ENCODE measurements at regions not wholly inside any gene's neighbourhood (a gene's known extent, or its start where the extent isn't known, plus 50 kb on each side); places are given as distances from the start of the nearest gene placed in this dataset.
"Not testable (repeated sequence)": the region's sequence is repeated elsewhere in the genome, so short reads cannot be mapped to it uniquely, and the experiment has no call there.

DNA sequence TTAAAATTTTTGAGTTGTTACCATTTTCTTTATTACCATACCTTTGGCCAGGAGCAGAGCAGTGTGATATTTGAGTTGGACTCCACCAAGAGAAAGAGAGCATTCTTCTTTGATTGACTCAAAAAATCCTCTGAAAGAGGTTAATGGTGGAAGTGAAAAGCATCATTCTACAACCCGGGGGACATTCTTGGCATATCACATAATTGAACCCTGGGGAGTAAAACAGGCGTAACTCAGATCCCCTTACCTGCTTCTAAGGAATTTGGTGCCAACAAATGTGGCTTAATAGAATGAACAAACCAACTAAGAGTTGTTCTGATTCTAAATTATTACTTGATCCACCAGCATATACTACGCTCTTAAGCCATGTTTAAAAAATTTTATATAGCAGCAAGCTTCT, 351.1 kb upstream of the DEPDC1 start:
- no peak for DNase-seq (ENCODE audit: low read depth)

DNA sequence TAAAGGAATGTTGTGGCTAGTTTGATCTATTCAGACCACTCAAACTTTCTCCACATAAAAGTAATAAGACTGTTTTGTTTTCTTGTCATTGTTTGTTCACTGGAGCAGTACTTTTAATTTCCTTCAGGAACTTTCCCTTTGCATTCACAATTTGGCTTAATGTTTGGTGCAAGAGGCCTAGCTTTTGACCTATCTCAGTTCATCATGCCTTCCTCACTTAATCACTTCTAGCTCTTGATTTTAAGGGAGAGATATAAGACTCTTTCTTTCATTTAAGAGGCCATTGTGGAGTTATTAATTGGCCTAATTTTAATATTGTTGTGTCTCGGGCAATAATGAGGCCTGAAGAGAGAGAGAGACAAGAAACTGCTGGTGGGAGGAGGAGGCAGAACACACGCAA, 371.7 kb upstream of the DEPDC1 start:
- DNase-seq (ENCODE audit: low read depth), result no peak

DNA sequence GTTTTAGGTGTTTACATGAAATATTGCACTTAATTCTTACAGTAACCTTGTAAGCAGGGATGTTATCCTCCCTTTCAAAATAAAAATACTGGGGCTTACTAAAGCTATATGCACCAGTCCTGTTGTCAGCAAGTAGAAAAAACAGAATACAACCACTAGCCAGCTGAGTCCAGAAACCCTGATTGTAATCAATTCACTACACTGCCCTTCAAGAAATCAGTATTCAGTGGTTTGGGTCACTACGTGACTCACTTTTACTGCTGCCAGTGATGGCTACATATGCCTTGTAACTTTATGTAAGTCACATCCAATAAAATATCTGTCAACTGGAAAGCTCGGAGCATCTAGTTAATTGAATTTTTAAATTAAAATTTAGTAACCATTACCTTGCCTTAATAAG, 376.3 kb upstream of the DEPDC1 start:
- DNase-seq (ENCODE audit: low read depth), result no peak

DNA sequence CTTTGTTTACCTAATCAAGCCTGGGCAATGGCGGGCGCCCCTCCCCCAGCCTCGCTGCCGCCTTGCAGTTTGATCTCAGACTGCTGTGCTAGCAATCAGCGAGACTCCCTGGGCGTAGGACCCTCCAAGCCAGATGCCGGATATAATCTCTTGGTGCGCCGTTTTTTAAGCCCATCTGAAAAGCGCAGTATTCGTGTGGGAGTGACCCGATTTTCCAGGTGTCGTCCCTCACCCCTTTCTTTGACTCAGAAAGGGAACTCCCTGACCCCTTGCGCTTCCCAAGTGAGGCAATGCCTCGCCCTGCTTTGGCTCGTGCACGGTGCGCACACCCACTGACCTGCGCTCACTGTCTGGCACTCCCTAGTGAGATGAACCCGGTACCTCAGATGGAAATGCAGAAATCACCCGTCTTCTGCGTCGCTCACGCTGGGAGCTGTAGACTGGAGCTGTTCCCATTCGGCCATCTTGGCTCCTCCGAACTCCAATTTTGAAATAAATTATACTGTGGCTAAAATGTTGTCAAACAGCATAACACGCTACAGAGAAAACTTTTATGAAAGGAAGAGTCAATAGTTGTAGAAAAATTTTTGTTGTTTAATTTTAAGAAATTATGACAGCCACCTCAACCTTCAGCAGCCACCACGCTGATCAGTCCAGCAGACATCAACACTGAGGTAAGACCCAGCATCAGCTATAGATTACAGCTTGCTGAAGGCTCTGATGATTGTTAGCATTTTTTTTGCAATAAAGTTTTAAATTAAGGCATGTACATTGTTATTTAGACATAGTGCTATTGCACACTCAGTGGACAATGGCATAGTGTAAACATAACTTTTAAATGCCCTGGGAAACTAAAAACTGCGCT, 384.7 kb upstream of the DEPDC1 start:
- not testable (repeated sequence) for DNase-seq (ENCODE audit: low read depth)

DNA sequence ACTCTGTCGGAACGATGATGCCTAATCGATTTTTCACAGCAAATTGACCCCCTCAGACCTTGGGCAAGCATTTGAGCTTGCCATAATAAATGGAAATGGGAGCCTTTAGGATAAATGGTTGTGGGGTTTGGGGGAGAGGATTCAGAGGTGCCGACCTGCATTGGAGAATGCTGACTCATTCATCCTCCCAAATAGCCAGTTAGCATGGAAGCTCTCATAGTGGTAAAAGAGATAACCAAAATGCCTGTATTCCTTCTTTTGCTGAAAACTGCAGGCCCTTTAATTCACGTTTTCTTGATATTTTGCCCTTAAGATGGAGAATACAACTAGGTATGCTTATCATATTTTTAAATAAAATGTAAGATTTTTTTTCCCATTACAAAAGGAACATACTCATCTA, 392.6 kb upstream of the DEPDC1 start:
- no peak for DNase-seq (ENCODE audit: low read depth)

DNA sequence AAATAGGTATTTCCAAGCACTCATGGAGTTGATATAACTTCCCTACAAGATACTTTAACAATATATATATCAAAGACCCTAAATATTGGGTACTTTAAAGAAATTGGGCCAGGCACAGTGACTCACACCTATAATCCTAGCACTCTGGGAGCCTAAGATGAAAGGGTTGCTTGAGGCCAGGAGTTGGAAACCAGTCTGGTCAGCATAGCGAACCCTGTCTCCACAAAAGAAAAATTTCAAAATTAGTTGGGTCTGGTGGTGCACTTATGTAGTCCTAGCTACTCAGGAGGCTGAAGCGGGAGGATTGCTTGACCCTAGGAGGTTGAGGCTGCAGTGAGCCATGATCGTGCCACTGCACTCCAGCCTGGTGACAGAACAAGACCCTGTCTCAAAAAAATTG, 393.9 kb upstream of the DEPDC1 start:
- DNase-seq (ENCODE audit: low read depth), result no peak

DNA sequence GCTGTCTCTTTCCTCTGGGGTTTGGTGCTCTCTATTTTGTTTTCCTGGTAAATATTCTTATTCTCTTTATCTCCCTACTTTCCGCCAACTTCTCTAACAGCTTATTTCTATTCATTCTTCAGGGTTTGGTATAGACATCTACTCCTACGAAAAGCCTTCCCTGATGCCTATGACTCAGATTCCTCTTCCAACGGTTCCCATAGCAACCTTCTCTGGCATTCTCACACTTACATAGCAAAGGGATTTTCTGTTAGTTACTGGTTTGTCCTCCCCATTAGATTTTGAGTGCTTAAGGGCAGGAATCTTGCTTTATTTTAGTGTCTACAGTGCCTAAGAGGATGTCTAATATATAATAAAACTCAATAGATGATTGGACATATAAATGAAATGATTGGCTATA, 407.6 kb upstream of the DEPDC1 start:
- DNase-seq (ENCODE audit: low read depth), result peak; percentile 60

DNA sequence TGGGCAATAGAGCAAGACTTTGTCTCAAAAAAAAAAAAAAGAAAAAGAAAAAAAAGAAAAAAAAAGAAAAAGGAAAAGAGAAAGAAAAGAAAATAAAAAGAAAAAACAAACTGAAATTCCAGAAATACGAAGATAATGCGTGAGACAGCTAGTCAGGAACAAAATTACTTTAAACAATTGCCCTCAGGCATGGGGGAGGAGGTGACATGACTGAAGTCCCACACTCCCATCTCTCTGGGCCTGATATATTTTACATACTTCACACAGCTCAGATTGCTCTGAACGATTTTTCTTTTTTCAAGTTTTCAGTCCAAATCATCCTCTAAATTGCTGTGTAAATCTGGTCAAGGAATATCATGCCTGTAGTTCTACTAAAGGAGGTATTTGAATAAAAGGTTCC, 409.5 kb upstream of the DEPDC1 start:
- DNase-seq (ENCODE audit: low read depth), result no peak

DNA sequence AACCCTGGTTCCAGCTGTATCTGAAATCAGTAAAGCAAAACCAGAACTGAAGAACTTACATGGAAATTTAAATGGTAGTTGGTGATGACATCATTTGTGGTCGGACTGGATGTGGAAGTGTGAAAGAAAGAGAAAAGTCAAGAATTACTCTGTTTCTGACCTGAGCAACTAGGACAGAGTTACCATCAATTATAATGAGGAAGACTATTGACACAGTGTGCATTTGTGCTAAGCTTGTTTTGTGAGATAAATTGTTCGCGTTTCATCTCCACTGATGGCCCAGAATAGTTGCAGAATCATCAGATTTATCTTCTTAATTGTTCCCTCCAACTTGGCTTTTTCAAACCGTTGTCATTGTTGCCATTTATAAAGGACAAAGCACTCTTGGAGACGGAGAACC, 410.6 kb upstream of the DEPDC1 start:
- no peak for DNase-seq (ENCODE audit: low read depth)

DNA sequence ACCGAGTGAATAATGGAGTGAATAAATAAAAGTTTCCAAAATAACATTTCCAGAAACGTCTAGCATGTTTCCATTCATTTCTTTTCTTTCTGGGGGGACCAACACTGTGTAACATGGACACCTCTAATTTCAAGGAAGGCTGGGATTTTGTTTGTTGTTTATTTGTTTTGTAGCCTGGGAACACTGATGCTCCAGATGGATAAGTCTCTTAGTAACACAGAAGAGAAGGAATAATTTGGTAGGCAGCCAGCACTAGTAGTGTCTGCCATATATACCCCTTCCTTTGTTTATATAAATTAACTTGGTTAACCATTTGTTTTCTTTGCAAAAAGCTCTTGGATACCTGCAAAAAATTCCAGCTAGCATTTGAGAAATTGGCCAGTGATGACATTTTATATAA, 411.4 kb upstream of the DEPDC1 start:
- peak; percentile 9 for DNase-seq (ENCODE audit: low read depth)

DNA sequence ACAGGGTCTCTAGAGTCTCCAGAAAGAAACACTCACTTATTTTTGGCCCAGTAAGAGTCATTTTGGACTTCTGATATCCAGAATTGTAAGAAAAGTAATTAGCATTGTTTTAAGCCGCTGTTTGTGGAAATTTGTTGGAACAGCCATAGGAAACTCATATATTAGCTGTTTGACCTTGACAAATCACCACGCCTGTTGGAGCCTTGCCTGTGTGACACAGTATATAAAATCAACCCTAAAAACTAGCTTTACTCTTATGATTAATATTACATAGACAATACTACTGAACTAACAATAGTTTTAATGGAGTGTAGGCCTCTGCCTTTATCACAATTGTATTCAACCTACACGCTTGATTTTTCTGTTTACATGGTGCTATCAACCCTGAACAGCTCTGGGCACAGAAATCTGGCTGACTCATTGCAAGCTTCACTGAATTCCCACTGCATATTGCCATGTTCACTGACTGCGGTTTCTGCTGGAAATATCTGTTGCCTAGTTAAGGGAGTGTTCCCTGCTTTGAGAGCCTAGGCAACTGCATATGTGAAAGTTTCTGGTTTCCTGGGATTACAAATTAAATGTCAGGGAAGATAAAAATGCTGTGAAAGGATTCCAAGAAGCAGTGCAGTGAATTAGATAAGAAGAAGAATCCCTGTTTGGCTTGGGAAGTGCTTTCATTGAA, 419.5 kb upstream of the DEPDC1 start:
- peak; percentile 79 for DNase-seq (ENCODE audit: low read depth)

DNA sequence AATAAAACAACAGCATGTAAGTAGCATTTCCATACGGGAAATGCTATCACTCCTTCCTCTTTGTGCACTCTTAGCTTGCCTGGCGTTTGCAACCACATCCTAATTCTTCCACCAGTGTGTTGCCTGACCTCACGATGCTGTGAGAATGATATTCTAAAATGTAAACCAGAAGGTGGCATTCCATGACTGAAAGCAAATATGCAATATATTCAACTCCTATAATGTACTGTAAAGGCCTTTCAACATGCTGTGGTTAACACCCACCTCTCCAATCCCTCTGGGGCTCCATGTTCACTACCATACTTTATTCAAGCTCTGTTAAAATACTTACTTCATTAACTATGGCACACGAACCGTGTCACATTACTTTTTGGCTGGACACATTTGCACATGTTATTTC, 420.6 kb upstream of the DEPDC1 start:
- no peak for DNase-seq (ENCODE audit: low read depth)

DNA sequence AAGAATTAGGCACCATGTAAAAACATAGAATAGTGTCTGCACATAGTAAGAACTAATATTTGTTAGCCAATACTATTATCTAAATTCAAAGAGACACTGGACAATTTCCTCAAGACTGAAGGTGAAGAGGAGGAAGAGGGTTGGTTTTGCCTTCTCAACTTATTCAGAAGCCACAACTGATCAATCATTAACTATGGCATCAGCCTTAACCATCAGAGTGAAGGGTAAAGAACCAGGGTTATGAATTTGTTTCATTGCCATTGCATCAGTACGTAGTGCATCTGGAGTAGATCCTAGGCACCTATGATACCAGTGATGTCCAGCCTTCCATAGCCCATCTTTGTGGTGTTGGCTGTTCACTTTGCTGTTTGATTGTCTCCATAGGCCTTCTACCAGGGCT, 421.7 kb upstream of the DEPDC1 start:
- no peak for DNase-seq (ENCODE audit: low read depth)

DNA sequence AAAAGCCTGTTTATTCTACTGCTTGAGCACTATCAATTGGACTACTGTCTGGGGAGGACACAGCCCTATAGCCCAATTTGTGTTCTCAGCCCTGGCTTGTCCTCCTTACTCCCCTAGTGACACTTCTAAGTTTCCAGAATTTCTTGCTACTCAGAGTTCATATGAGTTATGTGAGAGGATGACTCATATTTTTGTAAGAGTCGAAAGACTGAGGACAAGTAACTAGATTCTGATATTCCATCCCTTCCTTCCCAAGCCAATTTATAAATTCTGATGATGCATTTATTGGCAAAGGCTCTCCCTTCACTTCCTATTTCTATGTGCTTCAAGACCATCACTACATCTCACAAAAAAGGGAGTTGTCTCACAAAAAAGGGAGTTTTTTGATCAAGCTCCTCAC, 422.2 kb upstream of the DEPDC1 start:
- no peak for DNase-seq (ENCODE audit: low read depth)

DNA sequence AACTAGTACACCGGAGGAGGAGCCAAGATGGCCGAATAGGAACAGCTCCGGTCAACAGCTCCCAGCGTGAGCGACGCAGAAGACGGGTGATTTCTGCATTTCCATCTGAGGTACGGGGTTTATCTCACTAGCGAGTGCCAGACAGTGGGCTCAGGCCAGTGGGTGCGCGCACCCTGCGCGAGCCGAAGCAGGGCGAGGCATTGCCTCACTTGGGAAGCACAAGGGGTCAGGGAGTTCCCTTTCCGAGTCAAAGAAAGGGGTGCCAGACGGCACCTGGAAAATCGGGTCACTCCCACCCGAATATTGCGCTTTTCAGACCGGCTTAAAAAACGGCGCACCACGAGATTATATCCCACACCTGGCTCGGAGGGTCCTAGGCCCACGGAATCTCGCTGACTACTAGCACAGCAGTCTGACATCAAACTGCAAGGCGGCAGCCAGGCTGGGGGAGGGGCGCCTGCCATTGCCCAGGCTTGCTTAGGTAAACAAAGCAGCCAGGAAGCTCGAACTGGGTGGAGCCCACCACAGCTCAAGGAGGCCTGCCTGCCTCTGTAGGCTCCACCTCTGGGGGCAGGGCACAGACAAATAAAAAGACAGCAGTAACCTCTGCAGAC, 426.7 kb upstream of the DEPDC1 start:
- DNase-seq (ENCODE audit: low read depth), result not testable (repeated sequence)

DNA sequence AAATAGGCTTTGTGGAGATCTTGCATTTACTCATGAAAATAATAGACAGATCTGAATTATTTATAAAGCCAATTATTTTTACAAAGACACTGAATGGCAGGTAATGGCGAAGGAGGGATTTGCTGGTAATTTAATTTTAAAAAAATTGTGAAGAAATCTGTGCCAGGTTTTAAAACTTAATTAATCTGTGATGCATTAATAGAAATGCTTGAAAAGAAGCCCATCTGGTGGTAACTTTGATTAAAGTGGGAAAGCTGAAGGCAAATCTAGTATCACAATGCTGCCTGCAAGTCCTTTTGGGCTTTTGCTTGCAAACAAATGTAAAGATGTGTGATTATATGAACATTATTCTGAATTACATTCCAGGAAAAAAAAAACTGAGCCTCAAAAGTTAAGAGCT, 433.2 kb upstream of the DEPDC1 start:
- no peak for DNase-seq (ENCODE audit: low read depth)

DNA sequence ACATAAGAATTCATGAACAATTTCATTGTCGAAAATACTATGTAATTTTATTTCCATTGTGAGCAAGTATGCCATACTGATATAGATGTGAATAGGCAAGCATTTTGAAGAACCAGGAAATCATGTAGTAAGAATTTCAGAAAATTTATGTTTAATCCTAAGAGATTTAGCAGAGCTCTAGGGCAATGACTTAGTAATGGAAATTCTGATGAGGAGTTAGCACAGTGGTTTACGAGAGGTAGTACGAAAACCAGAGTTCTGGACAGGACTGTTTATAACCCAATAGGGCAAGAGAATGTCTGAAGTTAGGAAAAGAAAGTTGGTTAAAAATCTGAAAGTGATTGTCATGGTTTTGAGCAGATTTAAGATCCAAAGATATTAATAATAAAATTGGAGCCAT, 439.6 kb upstream of the DEPDC1 start:
- DNase-seq (ENCODE audit: low read depth), result no peak

DNA sequence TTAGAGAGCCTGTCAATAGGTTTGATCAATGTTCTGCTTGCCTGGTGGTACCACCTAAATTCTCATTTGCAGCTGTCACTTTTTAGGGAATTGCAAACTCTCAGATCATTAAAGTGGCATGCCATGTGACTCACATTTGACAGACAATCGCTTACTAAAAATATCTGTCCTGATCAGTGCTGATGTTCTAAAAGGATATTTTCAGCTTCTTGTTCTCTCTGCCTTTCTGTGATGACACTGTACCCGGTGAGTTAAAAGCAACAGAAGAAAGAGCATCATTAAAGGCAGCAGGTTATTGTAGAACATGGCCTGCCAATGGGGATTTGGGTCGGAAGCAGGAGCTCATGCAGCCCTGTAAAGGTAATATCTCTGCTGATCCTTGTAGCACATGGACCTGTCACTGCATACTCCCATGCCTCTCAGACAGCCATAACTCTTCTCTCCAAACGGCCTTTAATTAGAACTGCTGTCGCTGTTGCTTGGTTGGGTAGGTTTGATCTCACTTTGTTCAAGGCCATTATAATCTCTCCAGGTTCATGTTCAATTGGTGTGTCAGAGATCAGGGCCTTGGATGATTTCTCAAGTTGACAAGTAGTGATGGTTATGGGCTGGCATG, 441.3 kb upstream of the DEPDC1 start:
- no peak for DNase-seq (ENCODE audit: low read depth)

DNA sequence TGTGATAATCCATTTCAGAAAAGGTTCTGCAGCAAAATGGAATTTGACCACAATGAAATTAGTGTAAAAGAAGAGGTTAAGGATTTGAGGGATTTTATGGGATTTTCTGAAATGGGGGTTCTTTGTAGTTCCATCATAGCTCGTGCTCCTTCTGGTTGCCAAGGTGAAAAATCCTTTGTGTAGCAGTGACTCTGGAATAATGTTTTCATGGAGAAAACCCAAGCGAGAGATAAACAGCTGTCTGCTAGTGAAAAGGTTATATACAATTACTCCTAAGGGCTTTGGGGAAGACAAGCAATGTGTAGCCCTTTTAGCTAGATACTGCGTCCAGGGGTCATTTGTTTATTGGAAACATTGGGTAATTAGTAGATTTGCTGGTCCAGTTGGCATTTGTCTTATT, 453.2 kb upstream of the DEPDC1 start:
- no peak for DNase-seq (ENCODE audit: low read depth)

DNA sequence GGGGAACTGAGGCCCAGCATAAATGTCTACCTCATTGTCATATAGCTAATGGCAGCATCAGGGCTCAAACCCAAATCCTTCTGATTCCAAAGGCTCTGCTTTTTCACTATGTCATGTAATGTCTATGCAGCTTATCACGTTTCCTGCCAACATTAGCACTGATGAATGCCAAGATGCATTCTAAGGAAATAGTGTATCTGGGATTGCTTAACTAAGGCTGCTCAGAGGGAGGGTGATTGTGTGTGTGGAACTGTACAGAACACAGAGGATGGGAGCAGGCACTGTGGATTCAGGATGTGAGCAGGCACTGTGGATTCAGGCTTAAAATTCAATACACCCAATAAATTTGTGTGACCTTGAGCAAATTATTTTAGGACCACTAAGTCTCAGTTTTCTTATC, 456.4 kb upstream of the DEPDC1 start:
- no peak for DNase-seq (ENCODE audit: low read depth)

DNA sequence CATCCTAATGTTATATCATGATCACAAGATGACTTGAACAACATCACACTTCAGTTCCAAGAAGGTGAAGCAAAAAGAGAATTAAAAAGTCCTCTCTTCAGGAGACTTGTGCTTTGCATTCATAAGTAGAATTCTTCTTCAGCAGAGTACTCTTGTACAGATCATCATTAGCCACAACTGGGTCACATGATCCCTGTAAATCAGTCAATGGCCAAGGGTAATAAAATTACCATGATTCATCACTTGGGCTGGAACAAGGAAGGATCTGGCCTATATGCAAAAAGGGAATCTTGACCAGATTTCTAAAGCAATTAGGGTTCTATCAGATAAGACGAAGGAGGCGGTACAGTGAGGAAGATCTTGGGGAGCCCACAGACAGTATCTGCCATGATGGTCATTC, 458.0 kb upstream of the DEPDC1 start:
- peak; percentile 59 for DNase-seq (ENCODE audit: low read depth)

DNA sequence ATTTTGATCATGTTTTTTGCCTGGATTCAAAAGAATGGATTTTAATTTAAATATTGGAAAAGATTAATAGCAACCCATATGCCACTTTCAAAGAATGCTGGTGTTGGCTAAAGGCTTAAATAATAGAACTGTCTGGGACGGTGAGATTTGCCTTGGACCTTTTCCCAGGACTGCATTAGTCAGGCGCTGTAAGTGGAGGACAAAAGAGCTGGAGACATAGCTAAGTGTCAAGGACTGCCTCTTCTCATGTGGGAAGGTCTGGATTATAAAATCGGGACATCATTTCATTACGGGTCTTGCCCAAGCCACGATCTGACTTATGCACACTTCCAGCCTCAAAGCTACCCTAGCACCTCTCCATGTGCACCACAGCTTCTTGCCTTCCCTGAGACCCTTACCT, 458.5 kb upstream of the DEPDC1 start:
- DNase-seq (ENCODE audit: low read depth), result peak; percentile 45

DNA sequence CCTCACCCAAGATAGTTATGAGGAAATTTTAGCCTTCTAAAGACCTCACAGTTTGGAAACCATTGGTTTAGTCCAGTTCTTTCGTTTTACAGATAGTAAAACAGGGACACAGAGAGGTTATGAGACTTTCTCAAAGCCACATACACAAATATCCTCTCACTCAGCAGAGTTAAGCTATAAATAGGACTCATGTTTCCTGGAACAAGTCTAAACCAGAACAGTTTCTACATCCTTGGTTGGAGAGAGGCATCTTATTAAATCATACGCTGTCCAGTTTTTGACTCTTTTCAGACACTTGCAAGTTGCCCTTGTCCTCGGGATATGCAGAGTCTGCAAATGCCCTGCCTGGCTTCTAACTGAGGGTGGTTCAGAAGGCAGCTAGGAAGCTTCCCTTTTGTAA, 462.1 kb upstream of the DEPDC1 start:
- DNase-seq (ENCODE audit: low read depth), result no peak

Measured in M059J (cell line).